HEK293 (cell line): ENCODE measurements at regions not wholly inside any gene's neighbourhood (a gene's known extent, or its start where the extent isn't known, plus 50 kb on each side); places are given as distances from the start of the nearest gene placed in this dataset.

Experiments
- TF ChIP-seq, protein P1 (sequence below): fragments of 450-650 bp; formaldehyde crosslinking; IDR thresholded peaks from 2 replicates; pipeline ENCODE4 v1.5.1; 2016; ENCODE audit warnings: missing biosample characterization, missing genetic modification characterization
- TF ChIP-seq, protein P2 (sequence below): fragments of 450-650 bp; formaldehyde crosslinking; conservative IDR thresholded peaks from 2 replicates; pipeline ENCODE4 v1.5.1; 2016; ENCODE audit warnings: low read depth, missing biosample characterization, missing genetic modification characterization

DNA sequence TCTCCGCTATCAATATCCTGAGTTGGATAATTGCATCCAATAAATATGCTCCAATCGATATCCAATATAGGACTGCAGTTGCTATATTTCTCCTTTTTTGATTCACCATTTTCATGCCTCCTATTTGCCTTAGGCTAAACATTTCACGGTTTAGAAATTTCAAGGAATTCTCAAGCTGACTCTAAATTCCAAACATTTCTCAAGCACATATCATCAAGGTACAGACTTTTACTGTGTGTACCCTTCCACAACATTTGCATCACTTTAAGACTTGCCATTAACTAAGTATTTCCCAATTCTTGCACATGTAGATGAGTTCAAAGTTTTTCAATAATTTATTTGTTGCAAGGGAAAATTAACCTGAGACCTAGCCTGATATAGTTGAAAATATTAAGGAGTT, 795.2 kb upstream of the TMPRSS15 start:
- TF ChIP-seq, protein P1, sequence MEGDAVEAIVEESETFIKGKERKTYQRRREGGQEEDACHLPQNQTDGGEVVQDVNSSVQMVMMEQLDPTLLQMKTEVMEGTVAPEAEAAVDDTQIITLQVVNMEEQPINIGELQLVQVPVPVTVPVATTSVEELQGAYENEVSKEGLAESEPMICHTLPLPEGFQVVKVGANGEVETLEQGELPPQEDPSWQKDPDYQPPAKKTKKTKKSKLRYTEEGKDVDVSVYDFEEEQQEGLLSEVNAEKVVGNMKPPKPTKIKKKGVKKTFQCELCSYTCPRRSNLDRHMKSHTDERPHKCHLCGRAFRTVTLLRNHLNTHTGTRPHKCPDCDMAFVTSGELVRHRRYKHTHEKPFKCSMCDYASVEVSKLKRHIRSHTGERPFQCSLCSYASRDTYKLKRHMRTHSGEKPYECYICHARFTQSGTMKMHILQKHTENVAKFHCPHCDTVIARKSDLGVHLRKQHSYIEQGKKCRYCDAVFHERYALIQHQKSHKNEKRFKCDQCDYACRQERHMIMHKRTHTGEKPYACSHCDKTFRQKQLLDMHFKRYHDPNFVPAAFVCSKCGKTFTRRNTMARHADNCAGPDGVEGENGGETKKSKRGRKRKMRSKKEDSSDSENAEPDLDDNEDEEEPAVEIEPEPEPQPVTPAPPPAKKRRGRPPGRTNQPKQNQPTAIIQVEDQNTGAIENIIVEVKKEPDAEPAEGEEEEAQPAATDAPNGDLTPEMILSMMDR (tag by site-specific recombination) = no peak
- TF ChIP-seq, protein P2, sequence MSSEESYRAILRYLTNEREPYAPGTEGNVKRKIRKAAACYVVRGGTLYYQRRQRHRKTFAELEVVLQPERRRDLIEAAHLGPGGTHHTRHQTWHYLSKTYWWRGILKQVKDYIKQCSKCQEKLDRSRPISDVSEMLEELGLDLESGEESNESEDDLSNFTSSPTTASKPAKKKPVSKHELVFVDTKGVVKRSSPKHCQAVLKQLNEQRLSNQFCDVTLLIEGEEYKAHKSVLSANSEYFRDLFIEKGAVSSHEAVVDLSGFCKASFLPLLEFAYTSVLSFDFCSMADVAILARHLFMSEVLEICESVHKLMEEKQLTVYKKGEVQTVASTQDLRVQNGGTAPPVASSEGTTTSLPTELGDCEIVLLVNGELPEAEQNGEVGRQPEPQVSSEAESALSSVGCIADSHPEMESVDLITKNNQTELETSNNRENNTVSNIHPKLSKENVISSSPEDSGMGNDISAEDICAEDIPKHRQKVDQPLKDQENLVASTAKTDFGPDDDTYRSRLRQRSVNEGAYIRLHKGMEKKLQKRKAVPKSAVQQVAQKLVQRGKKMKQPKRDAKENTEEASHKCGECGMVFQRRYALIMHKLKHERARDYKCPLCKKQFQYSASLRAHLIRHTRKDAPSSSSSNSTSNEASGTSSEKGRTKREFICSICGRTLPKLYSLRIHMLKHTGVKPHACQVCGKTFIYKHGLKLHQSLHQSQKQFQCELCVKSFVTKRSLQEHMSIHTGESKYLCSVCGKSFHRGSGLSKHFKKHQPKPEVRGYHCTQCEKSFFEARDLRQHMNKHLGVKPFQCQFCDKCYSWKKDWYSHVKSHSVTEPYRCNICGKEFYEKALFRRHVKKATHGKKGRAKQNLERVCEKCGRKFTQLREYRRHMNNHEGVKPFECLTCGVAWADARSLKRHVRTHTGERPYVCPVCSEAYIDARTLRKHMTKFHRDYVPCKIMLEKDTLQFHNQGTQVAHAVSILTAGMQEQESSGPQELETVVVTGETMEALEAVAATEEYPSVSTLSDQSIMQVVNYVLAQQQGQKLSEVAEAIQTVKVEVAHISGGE (tag by site-specific recombination) = no peak
